Esophagus squamous epithelium (tissue), 5 donors: ENCODE measurements at regions not wholly inside any gene's neighbourhood (a gene's known extent, or its start where the extent isn't known, plus 50 kb on each side); places are given as distances from the start of the nearest gene placed in this dataset.
"Not testable (repeated sequence)": the region's sequence is repeated elsewhere in the genome, so short reads cannot be mapped to it uniquely, and the experiment has no call there.

Experiments
- DNase-seq: peaks from one replicate; lab custom pipeline; 2025; lab: John Stamatoyannopoulos, UW
- H3K27ac ChIP-seq, 4 donors: fragments of 200-600 bp; sonication (generic); one replicate each; pipeline ENCODE4 v1.5.1; 2016 to 2019; ENCODE audit warnings: mild to moderate bottlenecking in 1 of 4
- H3K27me3 ChIP-seq, 4 donors: fragments of 200-600 bp; sonication (generic); 1 replicate in 3 of 4; 2 replicates in 1 of 4; pipeline versions ENCODE4 v1.5.1 to v1.6.0; 2017 to 2021; ENCODE audit warnings: antibody characterized with exemption in 1 of 4
- H3K36me3 ChIP-seq, 3 donors: fragments of 200-600 bp; sonication (generic); one replicate each; pipeline ENCODE4 v1.5.1; 2016 to 2019
- H3K4me1 ChIP-seq, 3 donors: fragments of 200-600 bp; sonication (generic); one replicate each; pipeline ENCODE4 v1.5.1; 2017 to 2019
- H3K4me3 ChIP-seq, 4 donors: fragments of 200-600 bp; sonication (generic); 1 replicate in 3 of 4; 2 replicates in 1 of 4; pipeline ENCODE4 v1.5.1; 2016 to 2019; ENCODE audit warnings: mild to moderate bottlenecking in 2 of 4, moderate library complexity in 1 of 4
- H3K9me3 ChIP-seq, 3 donors: fragments of 200-600 bp; sonication (generic); one replicate each; pipeline ENCODE4 v1.5.1; 2016 to 2019
- POLR2A ChIP-seq, 4 donors: fragments of 450-650 bp; IDR thresholded peaks; one replicate each; pipeline ENCODE4 v1.6.1; 2017; ENCODE audit warnings: antibody characterized with exemption in 4 of 4, mild to moderate bottlenecking in 4 of 4, moderate library complexity in 3 of 4
- WGBS, 2 donors: methylation state at CpG; one replicate each; pipeline ENCODE4 v1.1.5; 2018; 5-methylcytosine and 5-hydroxymethylcytosine counted together
- intact Hi-C: fragments of 100-400 bp; cut with DNase I; formaldehyde crosslinking; loops from one replicate; pipeline ENCODE4 v1.15.0; 2022
- TF ChIP-seq, protein P1 (sequence below), 6 experiments: fragments of 450-650 bp in 4 of 6; fragments of 200-600 bp in 2 of 6; sonication (generic) in 2 of 6; IDR thresholded peaks; one replicate each; pipeline ENCODE4 v1.5.1; 2016 to 2019; ENCODE audit warnings: antibody characterized with exemption in 6 of 6, mild to moderate bottlenecking in 4 of 6, moderate library complexity in 4 of 6
- donor health status: DM: yes; HTN: yes; CAD: no.

DNA sequence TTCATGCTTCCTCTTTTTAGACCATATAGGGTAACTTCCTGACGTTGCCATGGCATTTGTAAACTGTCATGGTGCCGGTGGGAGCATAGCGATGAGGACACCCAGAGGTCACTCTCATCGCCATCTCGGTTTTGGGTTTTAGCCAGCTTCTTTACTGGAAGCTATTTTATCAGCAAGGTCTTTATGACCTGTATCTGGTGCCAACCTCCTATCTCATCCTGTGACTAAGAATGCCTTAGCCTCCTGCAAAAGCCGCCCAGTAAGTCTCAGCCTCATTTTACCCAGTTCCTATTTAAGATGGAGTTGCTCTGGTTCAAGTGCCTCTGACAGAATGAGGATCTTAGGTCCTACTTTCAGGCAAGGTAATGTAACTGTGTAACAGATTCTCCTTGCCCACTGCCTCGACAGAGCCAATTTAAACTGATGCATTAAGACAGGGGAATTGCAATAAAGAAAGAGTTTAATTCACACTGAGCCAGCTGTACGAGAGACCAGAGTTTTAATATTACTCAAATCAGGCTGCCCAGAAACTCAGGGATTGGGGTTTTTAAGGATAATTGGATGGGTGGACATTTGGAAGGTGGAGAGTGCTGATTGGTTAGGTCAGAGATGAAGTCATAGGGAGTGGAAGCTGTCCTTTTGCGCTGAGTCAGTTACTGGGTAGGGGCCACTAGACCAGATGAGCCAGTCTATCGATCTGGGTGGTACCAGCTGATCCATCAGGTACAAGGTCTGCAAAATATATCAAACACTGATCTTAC, 59.9 kb upstream of the ATF7IP2 start:
- intact Hi-C loops = no loop called here
- Histone ChIP-seq H3K4me3 (no peak overlapping the region), H3K27me3 (no peaks in the 10 kb centered on the region), H3K27ac (no peak overlapping the region), H3K36me3 (no peaks in the 10 kb centered on the region), H3K4me1 (no peaks in the 10 kb centered on the region), H3K9me3 (no peaks in the 10 kb centered on the region)
- DNase-seq = no peak
- TF ChIP-seq POLR2A (IDR thresholded peaks at IDR 0.05) = no peak
- TF ChIP-seq, protein P1, sequence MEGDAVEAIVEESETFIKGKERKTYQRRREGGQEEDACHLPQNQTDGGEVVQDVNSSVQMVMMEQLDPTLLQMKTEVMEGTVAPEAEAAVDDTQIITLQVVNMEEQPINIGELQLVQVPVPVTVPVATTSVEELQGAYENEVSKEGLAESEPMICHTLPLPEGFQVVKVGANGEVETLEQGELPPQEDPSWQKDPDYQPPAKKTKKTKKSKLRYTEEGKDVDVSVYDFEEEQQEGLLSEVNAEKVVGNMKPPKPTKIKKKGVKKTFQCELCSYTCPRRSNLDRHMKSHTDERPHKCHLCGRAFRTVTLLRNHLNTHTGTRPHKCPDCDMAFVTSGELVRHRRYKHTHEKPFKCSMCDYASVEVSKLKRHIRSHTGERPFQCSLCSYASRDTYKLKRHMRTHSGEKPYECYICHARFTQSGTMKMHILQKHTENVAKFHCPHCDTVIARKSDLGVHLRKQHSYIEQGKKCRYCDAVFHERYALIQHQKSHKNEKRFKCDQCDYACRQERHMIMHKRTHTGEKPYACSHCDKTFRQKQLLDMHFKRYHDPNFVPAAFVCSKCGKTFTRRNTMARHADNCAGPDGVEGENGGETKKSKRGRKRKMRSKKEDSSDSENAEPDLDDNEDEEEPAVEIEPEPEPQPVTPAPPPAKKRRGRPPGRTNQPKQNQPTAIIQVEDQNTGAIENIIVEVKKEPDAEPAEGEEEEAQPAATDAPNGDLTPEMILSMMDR (IDR thresholded peaks at IDR 0.05) = no peak
- 68 to 79% methylated on average over 9 to 10 of the region's 10 CpGs for WGBS, 2 donors

DNA sequence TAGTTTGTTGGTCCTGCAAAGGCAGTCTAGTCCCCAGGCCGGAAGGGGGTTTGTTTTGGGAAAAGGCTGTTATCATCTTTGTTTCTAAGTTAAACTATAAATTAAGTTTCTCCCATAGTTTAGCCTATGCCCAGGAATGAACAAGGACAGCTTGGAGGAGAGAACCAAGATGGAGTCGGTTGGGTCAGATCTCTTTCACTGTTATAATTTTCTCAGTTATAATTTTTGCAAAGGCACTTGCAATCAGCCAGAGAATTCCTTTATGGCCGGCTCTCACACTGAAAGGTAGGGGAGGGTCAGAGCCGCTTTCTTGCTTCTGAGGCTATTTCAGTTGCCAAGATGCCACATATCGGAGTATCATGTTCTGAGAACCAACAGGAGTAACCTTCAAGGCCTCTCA, 59.2 kb upstream of the ATF7IP2 start:
- no peaks in the 10 kb centered on the region for H3K9me3 ChIP-seq
- 96 to 100% methylated on average over 4 to 5 of the region's 5 CpGs for WGBS, 2 donors
- H3K36me3 ChIP-seq = no peaks in the 10 kb centered on the region
- TF ChIP-seq POLR2A (IDR thresholded peaks at IDR 0.05) = no peak
- TF ChIP-seq, protein P1 (IDR thresholded peaks at IDR 0.05) = no peak
- H3K4me1 ChIP-seq = no peaks in the 10 kb centered on the region
- H3K27me3 ChIP-seq = no peaks in the 10 kb centered on the region
- no peak overlapping the region for H3K27ac ChIP-seq
- DNase-seq = no peak
- intact Hi-C loops = no loop called here
- no peak overlapping the region for H3K4me3 ChIP-seq

DNA sequence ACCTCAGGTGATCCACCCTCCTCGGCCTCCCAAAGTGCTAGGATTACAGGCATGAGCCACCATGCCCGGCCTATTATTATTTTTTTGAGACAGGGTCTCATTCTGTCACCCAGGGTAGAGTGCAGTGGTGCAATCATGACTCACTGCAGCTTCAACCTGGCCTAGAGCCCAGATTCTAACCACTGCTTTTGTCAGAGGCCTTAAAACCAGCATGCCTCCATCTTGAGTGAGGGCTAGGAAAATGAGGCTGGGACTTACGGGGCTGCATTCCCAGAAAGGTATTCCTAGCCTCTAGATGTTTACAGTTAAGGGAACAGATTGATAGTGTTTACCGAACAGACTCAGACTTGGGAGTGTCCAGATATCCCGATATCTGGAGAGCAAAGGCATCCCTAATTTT, 57.6 kb upstream of the ATF7IP2 start:
- H3K36me3 ChIP-seq, intact Hi-C loops, DNase-seq, H3K4me1 ChIP-seq, H3K9me3 ChIP-seq, H3K27me3 ChIP-seq, H3K27ac ChIP-seq, H3K4me3 ChIP-seq: not testable (repeated sequence)
- 43 to 74% methylated on average over 4 to 5 of the region's 5 CpGs for WGBS, 2 donors

DNA sequence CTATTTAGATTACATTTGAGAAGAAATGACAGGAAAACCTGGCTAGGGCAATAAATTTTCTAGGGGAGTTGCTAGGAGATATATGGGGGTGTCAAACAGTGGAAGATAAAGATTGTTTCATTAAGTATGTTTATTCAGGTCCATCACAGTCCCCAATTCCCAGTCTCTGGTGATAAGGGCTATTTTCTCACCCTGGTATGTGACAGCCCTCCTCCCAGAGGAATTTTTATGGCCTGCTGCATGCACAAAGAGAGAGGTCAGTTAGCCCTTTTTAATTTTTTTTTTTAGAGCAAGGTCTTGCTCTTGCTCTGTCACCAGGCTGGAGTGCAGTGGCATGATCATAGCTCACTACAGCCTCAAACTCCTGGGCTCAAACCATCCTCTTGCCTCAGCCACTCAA, 53.6 kb upstream of the ATF7IP2 start:
- Histone ChIP-seq H3K27me3 (no peaks in the 10 kb centered on the region), H3K4me3 (no peak overlapping the region), H3K36me3 (no peaks in the 10 kb centered on the region), H3K4me1 (peaks cover 4 to 11% (median 9%) of the 10 kb centered on the region in 3 donors), H3K27ac (no peak overlapping the region), H3K9me3 (no peaks in the 10 kb centered on the region)
- no peak for DNase-seq
- intact Hi-C loops = no loop called here
- no peak for TF ChIP-seq POLR2A (IDR thresholded peaks at IDR 0.05)
- TF ChIP-seq, protein P1 (IDR thresholded peaks at IDR 0.05) = no peak

DNA sequence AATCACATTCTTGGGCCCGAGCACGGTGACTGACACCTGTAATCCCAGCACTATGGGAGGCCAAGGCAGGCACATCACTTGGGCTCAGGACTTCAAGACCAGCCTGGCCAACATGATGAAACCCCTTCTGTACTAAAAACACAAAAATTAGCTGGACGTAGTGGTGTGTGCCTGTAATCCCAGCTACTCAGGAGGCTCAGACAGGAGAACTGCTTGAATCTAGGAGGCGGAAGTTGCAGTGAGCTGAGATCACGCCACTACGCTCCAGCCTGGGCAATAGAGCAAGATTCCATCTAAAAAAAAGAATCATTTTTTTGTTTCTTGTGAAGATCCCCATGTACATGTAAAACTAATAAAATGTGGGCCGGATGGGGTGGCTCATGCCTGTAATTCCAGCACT, 53.1 kb upstream of the ATF7IP2 start:
- no peak overlapping the region for H3K4me3 ChIP-seq
- 92 to 96% methylated on average over 5 to 7 of the region's 7 CpGs for WGBS, 2 donors

More for the DNA sequence above, 53.1 kb upstream of the ATF7IP2 start:
- intact Hi-C loops = no loop called here
- Histone ChIP-seq H3K27ac (no peak overlapping the region), H3K27me3 (no peaks in the 10 kb centered on the region), H3K36me3 (no peaks in the 10 kb centered on the region), H3K4me1 (peaks cover 4 to 11% (median 9%) of the 10 kb centered on the region in 3 donors), H3K9me3 (no peaks in the 10 kb centered on the region)
- no peak for DNase-seq
- TF ChIP-seq, protein P1 (IDR thresholded peaks at IDR 0.05) = no peak
- TF ChIP-seq POLR2A (IDR thresholded peaks at IDR 0.05) = no peak
